ENCODE measurements at regions not wholly inside any gene's neighbourhood (a gene's known extent, or its start where the extent isn't known, plus 50 kb on each side); places are given as distances from the start of the nearest gene placed in this dataset.
"Not testable (repeated sequence)": the region's sequence is repeated elsewhere in the genome, so short reads cannot be mapped to it uniquely, and the experiment has no call there.

GRCh38 chr7:119233015-119233414 lies 1008.5 kb downstream of the ANKRD7 start:
- H3K27ac ChIP-seq: no peak overlapping the region
- no peak for TF ChIP-seq ZFX (IDR thresholded peaks at IDR 0.05; ENCODE audit: borderline replicate concordance)

- no peak for TF ChIP-seq ZFX (IDR thresholded peaks at IDR 0.05; ENCODE audit: borderline replicate concordance)
- TF ChIP-seq CTCF (IDR thresholded peaks at IDR 0.05): no peak
- H3K27ac ChIP-seq: no peak overlapping the region
Measured at GRCh38 chr7:119252962-119253361, 1020.0 kb upstream of the KCND2 start.

- H3K27ac ChIP-seq: no peak overlapping the region
- TF ChIP-seq ZFX (IDR thresholded peaks at IDR 0.05; ENCODE audit: borderline replicate concordance): no peak
- no peak for TF ChIP-seq CTCF (IDR thresholded peaks at IDR 0.05)
Measured at GRCh38 chr7:119254742-119255141, 1018.2 kb upstream of the KCND2 start.

- peak overlapping the region; percentile 56 for H3K27ac ChIP-seq
- TF ChIP-seq CTCF (IDR thresholded peaks at IDR 0.05) (no peak), ZFX (IDR thresholded peaks at IDR 0.05; ENCODE audit: borderline replicate concordance) (no peak)
Measured at GRCh38 chr7:119256001-119256400, 1017.0 kb upstream of the KCND2 start.

GRCh38 chr7:119256446-119257131 lies 1016.4 kb upstream of the KCND2 start:
- TF ChIP-seq CTCF (IDR thresholded peaks at IDR 0.05): no peak
- no peak for TF ChIP-seq ZFX (IDR thresholded peaks at IDR 0.05; ENCODE audit: borderline replicate concordance)
- H3K27ac ChIP-seq: peak overlapping the region; percentile 56

GRCh38 chr7:119266790-119267189 lies 1006.2 kb upstream of the KCND2 start:
- not testable (repeated sequence) for H3K27ac ChIP-seq

- TF ChIP-seq ZFX (IDR thresholded peaks at IDR 0.05; ENCODE audit: borderline replicate concordance): no peak
- TF ChIP-seq CTCF (IDR thresholded peaks at IDR 0.05): peak; percentile 98
- no peak overlapping the region for H3K27ac ChIP-seq
Measured at GRCh38 chr7:119270045-119270464, 1002.9 kb upstream of the KCND2 start.

GRCh38 chr7:119270644-119271043 lies 1002.3 kb upstream of the KCND2 start:
- H3K27ac ChIP-seq: no peak overlapping the region

More at GRCh38 chr7:119270644-119271043, 1002.3 kb upstream of the KCND2 start:
- no peak for TF ChIP-seq ZFX (IDR thresholded peaks at IDR 0.05; ENCODE audit: borderline replicate concordance)
- no peak for TF ChIP-seq CTCF (IDR thresholded peaks at IDR 0.05)

Measured in 22Rv1 (cell line).